HG02798 (cell line): ENCODE measurements at regions not wholly inside any gene's neighbourhood (a gene's known extent, or its start where the extent isn't known, plus 50 kb on each side); places are given as distances from the start of the nearest gene placed in this dataset.

Experiments
- ATAC-seq: cut with Tn5 transposase; IDR thresholded peaks from one replicate; pipeline ENCODE4 v1.9.1; 2021; ENCODE audit warnings: mild to moderate bottlenecking; ENCODE audit not compliant: unreplicated experiment, poor library complexity

GRCh38 chr15:97604677-97605076 lies 355.8 kb upstream of the ARRDC4 start:
- ATAC-seq = no peak

DNA sequence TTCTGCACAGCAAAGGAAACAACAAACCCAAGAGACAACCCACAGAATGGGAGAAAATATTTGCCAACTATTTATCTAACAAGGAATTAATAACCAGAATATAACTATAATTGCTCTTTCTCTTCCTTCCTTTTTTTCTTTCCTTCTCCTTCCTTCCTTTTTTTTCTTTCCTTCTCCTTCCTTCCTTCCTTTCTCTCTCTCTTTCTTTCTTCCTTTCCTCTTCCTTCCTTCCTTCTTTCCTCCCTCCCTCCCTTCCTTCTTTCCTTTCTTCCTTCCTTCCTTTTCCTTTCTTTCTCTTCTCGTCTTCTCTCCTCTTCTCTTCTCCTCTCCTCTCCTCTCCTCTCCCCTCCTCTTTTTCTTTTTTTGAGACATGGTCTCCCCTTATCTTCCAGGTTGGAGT lies 345.4 kb upstream of the ARRDC4 start:
- ATAC-seq = no peak

- ATAC-seq = no peak
Observed at GRCh38 chr15:97623091-97623661, 337.3 kb upstream of the ARRDC4 start.

- ATAC-seq = no peak
Observed at GRCh38 chr15:97627634-97628033, 332.9 kb upstream of the ARRDC4 start.

DNA sequence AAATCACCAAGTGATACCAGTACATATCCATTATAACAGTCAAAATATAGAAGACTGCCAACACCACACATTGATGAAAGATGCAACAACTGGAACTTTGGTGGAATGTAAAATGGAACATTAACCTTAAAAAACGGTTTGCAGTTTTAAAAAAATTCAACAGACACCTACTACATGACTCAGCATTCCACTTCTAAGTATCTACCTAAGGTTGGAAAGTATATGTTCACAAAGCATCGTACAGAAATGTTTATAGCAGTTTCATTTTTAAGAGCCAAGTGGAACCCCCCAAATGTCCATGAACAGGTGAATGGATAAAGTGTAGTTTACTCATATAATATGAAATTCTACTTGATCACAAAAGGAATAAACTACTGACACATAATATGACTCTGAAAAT lies 314.7 kb upstream of the ARRDC4 start:
- ATAC-seq = no peak

- ATAC-seq = no peak
Observed at GRCh38 chr15:97648728-97649127, 311.8 kb upstream of the ARRDC4 start.

GRCh38 chr15:97652041-97652440 lies 308.5 kb upstream of the ARRDC4 start:
- no peak for ATAC-seq

GRCh38 chr15:97652700-97653167 lies 307.8 kb upstream of the ARRDC4 start:
- ATAC-seq = no peak

DNA sequence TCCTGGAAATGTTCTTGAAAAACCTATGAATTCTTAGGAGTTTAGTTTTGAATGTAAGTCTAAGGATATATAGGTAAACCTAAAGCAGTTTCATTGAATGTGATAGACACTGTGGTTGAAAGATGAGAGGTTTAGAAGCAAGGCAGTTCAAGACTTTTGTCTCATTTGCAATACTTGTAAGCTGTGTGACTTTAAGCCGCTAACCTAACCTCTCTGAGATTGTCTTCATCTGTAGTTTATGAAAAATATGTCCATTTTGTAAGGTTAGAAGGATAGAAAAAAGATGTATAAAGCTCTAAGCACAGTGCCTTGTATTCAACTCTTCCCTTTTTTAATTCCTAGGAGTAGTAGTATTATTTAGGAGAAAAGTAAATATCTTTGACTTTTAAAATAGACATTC lies 306.6 kb upstream of the ARRDC4 start:
- no peak for ATAC-seq

DNA sequence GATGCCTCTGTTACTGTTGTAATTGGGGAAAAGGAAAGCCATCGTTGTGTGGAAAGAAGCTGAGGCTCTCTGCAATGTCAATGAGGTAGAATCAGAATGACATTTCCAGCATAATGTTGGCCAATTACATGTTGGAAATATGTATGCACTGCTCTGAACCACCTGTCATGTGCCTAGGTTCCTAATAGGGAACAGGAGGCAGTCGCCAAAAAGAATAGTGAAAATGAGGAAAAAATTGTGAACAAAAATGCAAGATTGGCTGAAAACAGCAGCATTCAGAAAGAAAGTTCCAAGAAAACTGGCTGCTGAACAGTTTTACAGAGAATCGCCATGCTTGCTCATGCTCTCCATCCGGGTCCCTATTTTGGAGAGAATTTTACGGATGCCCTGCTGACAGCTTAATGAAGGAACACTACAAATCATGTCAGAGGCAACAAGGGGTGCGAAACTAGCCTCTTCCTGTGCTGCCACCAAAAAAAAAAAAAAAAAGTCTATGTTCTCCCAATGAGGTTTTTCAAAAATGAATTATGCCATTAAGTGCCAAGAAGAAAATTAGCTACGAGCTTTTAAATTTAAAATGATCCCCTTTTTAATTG lies 305.9 kb upstream of the ARRDC4 start:
- ATAC-seq = no peak

DNA sequence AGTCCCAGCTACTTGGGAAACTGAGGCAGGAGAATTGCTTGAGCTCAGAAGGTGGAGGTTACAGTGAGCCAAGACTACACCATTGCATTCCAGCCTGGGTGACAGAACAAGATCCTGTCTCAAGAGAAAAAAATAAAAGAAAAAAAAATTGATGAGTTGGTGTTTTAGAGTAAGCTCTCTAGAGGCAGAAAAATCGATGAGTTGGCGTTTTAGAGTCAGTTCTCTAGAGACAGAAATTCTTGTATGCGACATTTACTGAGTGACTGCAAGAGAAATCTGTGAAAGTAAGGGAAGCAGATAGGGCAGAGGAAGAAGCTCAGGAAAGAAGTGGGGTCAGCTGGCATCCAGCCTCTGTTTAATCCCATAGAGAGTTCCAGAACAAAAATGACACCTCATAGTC lies 298.7 kb upstream of the ARRDC4 start:
- ATAC-seq = no peak

GRCh38 chr15:97672586-97672985 lies 287.9 kb upstream of the ARRDC4 start:
- no peak for ATAC-seq

GRCh38 chr15:97678656-97679055 lies 281.8 kb upstream of the ARRDC4 start:
- ATAC-seq = no peak

- no peak for ATAC-seq
Observed at GRCh38 chr15:97679106-97679688, 281.3 kb upstream of the ARRDC4 start.

GRCh38 chr15:97680606-97681220 lies 279.8 kb upstream of the ARRDC4 start:
- no peak for ATAC-seq

GRCh38 chr15:97683831-97684230 lies 276.7 kb upstream of the ARRDC4 start:
- ATAC-seq = no peak

GRCh38 chr15:97684249-97684648 lies 276.3 kb upstream of the ARRDC4 start:
- ATAC-seq = no peak

- ATAC-seq = no peak
Observed at GRCh38 chr15:97686324-97686723, 274.2 kb upstream of the ARRDC4 start.

DNA sequence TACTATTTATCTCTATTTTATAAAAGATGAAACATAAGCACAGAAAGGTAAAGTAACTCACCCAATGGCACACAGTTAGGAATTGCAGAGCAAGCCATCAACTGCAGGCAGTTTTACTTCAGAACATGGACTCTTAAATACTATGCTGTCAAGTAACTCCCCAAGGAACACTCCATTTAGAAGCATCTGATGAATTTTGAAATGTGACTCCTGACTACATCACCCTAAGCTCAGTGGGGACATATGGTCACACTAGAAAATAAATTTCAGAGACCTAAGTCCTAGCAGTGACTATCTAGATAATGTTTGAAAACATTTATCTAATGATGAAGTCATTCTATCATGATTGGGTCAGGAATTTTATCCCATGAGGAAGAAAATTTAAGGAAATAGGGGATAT lies 272.8 kb upstream of the ARRDC4 start:
- no peak for ATAC-seq

DNA sequence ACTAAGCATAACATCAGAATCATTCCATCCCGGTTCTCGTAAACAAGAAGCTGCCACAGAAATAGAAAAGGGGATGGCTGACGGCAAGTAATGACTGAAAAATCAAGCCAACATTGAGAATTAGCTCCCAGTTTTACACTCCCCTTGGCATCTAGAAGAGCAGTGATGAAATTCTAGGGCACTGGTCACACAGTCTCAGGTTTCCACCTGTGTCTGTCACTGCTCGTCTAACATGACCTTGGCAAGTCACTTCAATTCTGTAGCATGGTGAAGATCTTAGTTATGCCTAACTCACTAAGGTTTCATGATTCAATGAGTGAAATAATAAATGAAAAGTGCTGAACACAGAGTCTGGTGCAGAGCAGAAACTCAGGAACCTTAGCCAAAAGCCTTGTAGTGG lies 272.3 kb upstream of the ARRDC4 start:
- ATAC-seq = no peak

GRCh38 chr15:97688886-97689285 lies 271.6 kb upstream of the ARRDC4 start:
- ATAC-seq = no peak

DNA sequence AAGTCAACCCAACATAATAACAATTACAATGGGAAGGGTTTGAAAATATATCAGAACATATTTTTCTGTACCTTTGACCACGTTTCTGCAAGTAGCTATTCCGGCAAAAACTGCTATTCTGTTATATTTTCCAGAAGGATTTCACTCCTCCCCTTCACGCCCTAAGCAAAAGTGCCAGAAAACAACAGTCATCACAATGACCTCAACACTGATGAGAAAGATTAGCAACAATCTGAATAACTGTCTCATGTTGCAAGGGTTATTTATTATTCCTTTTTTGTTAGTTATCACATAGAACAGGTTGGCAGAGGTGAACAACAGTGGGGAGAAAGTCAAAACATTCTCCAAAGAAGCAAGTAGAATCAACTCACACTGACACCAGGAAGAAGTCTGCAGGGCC lies 269.4 kb upstream of the ARRDC4 start:
- no peak for ATAC-seq
